ENCODE measurements at regions not wholly inside any gene's neighbourhood (a gene's known extent, or its start where the extent isn't known, plus 50 kb on each side); places are given as distances from the start of the nearest gene placed in this dataset.

DNA sequence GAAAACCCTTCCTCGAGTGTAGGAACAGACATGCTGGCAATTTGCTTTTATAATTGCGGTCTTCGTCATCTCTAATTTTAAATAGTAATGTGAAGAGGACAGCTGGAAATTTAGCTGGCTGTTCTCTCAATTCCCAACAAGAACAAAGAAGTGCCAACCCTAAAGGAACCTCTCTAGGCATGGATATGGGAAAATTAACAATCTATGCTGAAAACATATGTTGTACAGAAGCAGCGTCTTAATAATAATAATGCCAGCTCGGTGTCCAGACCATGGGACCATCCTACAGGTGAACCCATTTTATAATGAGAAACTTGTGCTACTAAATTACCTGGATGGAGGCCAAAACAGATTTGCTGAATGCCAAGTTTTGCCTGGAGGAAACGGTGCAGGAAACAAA lies 641.4 kb upstream of the MGMT start:
- intact Hi-C loops (cut with DNase I) = no loop called here
- Histone ChIP-seq H3K4me1 (no peaks in the 10 kb centered on the region), H3K36me3 (no peaks in the 10 kb centered on the region), H3K9me3 (peaks cover 0 to 3% (median 0%) of the 10 kb centered on the region in 3 donors), H3K4me3 (no peak overlapping the region), H3K27me3 (no peaks in the 10 kb centered on the region), H3K27ac (no peak overlapping the region)
- no peak for TF ChIP-seq POLR2A (IDR thresholded peaks at IDR 0.05)
- TF ChIP-seq, protein P1, sequence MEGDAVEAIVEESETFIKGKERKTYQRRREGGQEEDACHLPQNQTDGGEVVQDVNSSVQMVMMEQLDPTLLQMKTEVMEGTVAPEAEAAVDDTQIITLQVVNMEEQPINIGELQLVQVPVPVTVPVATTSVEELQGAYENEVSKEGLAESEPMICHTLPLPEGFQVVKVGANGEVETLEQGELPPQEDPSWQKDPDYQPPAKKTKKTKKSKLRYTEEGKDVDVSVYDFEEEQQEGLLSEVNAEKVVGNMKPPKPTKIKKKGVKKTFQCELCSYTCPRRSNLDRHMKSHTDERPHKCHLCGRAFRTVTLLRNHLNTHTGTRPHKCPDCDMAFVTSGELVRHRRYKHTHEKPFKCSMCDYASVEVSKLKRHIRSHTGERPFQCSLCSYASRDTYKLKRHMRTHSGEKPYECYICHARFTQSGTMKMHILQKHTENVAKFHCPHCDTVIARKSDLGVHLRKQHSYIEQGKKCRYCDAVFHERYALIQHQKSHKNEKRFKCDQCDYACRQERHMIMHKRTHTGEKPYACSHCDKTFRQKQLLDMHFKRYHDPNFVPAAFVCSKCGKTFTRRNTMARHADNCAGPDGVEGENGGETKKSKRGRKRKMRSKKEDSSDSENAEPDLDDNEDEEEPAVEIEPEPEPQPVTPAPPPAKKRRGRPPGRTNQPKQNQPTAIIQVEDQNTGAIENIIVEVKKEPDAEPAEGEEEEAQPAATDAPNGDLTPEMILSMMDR (IDR thresholded peaks at IDR 0.05) = no peak
- no peak for DNase-seq
- 69 to 71% methylated on average over 6 of the region's 6 CpGs for WGBS, 2 donors

DNA sequence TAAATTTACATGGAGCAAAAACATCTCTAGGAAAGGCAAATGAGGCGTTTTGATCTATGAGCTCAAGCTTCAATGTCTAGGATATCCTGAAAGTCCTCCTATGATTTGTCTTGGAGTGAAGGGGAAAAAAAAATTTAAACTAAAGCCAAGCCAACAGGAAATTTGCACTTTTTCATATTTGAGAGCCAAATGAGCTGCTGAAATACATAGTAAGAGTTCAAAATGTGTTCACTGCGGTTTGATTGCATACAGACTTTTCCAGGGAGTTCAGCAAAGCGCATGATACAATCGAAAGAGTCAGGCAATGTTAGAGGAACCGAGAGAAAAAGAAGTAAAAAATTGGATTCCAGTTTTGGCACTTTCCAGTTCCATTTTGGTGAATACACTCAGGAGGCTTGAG lies 633.4 kb upstream of the MGMT start:
- WGBS, 2 donors = 67 to 69% methylated on average over 5 of the region's 5 CpGs
- TF ChIP-seq POLR2A (IDR thresholded peaks at IDR 0.05) = no peak
- TF ChIP-seq, protein P1 (IDR thresholded peaks at IDR 0.05) = no peak
- intact Hi-C loops (cut with DNase I) = no loop called here
- no peak for DNase-seq
- Histone ChIP-seq H3K4me1 (no peaks in the 10 kb centered on the region), H3K27ac (no peak overlapping the region), H3K9me3 (no peaks in the 10 kb centered on the region), H3K36me3 (no peaks in the 10 kb centered on the region), H3K4me3 (no peak overlapping the region), H3K27me3 (no peaks in the 10 kb centered on the region)

DNA sequence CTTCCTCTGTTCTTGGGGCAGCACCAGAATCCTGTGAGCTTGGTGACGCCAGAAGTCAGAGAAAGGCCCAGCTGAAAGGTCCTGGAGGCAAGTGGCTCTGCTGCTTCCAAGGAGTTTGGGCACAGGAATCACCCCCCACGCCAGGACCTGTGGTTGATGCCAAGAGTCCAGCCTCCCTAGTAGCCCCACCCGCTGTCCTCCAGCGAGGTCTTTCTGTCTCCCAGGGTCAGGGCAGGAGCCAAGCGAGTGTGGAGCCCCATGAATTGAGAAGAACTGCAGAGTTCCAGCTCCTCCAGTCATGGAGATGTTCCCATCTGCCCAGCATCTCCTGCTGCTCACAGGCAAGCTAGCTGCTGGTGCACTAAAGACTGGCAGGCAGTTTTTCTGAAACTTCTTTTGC lies 631.7 kb upstream of the MGMT start:
- no peaks in the 10 kb centered on the region for H3K27me3 ChIP-seq
- intact Hi-C loops (cut with DNase I) = no loop called here
- H3K36me3 ChIP-seq = no peaks in the 10 kb centered on the region
- 59 to 72% methylated on average over 2 to 3 of the region's 5 CpGs for WGBS, 2 donors
- TF ChIP-seq, protein P1 (IDR thresholded peaks at IDR 0.05) = no peak
- no peak for TF ChIP-seq POLR2A (IDR thresholded peaks at IDR 0.05)
- H3K4me3 ChIP-seq = no peak overlapping the region
- H3K4me1 ChIP-seq = no peaks in the 10 kb centered on the region
- no peaks in the 10 kb centered on the region for H3K9me3 ChIP-seq
- no peak for DNase-seq
- H3K27ac ChIP-seq = no peak overlapping the region

DNA sequence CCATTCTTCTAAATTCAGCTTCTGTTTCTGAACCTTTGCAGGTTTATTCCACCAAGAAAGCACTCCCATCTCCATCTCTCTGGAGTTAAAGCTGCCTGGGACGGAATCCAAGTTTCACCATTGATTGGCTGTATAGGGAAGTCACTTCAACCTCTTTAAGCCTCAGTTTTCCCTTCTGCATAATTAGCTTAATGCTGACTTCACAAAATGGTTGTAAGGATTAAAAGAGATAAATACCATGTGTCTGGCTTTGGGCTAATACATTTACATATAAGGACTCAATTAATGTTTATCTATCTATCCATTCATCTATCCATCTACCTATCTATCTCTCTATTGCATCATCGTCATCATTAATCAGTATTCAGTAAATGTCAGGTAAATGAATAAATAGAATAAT lies 629.6 kb upstream of the MGMT start:
- Histone ChIP-seq H3K27me3 (no peaks in the 10 kb centered on the region), H3K27ac (no peak overlapping the region), H3K36me3 (no peaks in the 10 kb centered on the region), H3K4me1 (no peaks in the 10 kb centered on the region), H3K4me3 (no peak overlapping the region), H3K9me3 (no peaks in the 10 kb centered on the region)
- DNase-seq = no peak
- intact Hi-C loops (cut with DNase I) = no loop called here
- 62 to 65% methylated on average over 2 of the region's 2 CpGs for WGBS, 2 donors
- TF ChIP-seq, protein P1 (IDR thresholded peaks at IDR 0.05) = no peak
- no peak for TF ChIP-seq POLR2A (IDR thresholded peaks at IDR 0.05)

DNA sequence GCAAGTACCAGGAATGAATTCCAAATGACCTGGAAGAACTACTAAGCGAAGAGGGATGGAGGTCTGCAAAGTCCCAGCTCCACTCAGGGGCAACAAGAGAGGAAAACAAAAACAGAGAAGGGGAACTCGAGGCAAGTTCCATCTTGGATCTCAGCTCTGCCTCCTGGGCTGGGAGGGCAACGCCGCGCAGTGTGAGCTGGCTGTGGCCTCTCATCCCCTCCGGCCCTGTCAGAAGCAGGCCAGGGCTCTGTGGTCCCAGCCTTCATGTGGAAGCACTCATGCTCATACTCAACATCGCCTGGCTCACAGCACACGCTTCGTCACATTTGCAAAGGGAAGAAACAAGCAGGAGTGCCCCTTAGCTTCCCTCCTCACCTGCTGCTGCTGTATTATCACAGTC lies 627.9 kb upstream of the MGMT start:
- WGBS, 2 donors = 82 to 85% methylated on average over 7 to 9 of the region's 9 CpGs
- no peak overlapping the region for H3K4me3 ChIP-seq
- no peaks in the 10 kb centered on the region for H3K4me1 ChIP-seq
- H3K9me3 ChIP-seq = no peaks in the 10 kb centered on the region
- no peaks in the 10 kb centered on the region for H3K36me3 ChIP-seq
- TF ChIP-seq, protein P1 (IDR thresholded peaks at IDR 0.05) = no peak
- TF ChIP-seq POLR2A (IDR thresholded peaks at IDR 0.05) = no peak
- DNase-seq = no peak
- H3K27ac ChIP-seq = no peak overlapping the region
- H3K27me3 ChIP-seq = no peaks in the 10 kb centered on the region
- intact Hi-C loops (cut with DNase I) = no loop called here
